GM19240 (cell line): ENCODE measurements at regions not wholly inside any gene's neighbourhood (a gene's known extent, or its start where the extent isn't known, plus 50 kb on each side); places are given as distances from the start of the nearest gene placed in this dataset.
"Not testable (repeated sequence)": the region's sequence is repeated elsewhere in the genome, so short reads cannot be mapped to it uniquely, and the experiment has no call there.

ENCODE experiments used
- DNase-seq: peaks from one replicate; pipeline ENCODE4 v3.0.0; 2011; ENCODE audit warnings: low spot score; ENCODE audit not compliant: insufficient read length

DNA sequence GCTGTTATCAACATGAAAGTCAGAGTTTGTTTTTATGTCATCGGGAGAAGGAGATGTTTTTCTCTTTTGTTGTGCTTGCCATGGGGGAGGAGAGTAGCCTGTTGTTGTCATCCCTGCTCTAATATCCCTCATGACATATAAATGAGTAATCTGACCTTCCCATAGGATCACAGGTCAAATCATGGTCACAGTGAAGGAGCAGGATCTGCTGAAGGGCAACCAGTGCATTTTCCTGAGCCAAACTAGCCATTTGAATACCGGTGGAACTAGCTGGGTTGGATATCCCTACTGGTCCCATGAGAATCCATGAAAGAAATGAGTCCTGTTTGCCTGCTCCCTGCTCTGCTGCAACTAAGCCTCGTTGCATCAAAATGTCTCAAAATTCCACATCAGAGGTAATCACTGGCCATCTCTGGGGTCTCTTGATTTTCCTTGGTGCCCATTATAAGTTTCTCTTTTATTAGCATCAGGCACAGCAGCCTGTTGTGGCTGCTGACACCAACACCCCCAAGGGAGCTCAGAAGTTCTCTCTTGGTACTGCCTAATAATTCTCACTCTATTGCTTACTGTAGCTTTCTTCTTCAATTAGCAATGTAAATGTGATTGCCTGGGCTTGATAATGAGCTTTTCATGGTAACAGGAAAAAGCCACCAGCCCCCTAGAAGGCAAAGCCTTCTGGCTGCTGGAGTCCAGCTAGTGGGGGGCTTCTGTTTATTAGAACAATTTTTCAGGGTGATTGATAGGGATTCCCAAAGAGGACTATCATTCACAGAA is 211.4 kb upstream of the ERCC4 start:
- no peak for DNase-seq

DNA sequence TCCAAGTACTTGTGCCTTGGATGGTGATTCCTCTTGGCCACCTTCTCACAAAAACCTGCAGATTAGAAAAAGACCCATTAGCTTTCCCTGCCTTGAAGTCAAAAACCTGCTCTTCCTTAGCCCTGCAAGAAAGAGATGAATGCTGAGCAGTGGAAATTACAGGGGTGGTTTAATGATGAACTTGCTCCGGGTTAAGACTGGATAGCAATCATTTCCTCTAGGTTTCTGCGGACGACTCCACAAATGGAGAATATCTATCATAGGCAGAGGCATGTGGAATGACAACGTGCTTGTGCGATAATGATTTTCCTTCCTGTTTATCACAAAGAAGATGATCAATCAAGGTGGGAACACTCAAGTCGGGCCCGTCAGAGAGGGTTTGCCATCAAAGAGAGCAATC is 201.2 kb upstream of the ERCC4 start:
- DNase-seq, result no peak

DNA sequence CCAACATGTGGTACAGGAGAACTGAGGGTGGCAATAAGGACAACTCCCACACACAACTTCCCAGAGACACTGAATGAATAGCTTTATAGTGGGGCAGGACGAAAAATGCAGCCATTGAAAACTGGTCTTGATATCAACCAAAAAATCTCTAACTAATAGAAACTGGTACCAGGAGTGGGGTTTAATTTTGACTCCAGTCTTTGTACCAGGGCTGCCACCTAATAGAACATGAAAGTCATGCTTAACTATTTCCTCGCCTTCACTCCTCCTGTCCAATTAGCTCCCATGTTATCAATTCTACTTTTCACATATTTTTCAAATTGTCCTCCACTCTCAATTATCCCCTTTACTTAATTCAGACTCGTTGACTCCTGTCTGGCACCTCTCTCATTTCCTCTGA is 192.0 kb upstream of the ERCC4 start:
- DNase-seq, result no peak

DNA sequence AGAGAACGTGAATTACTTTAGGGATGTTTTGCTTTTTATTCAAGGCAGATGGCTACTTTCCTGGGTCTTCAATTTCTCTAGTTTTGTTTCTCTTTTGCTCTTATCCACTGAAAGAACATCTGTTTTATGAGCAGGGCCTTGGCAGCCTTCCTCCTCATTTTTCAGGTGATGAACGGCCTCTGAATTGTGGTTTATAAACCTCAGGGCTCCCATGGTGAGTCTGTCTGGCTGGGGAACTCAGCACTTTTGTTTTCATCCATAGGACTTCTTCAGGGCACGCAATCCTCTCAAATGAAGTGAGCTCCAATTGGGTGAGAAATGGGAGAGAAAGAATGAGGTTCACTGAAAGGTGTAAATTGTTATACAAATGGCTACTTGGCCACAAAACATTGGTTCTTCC is 186.4 kb upstream of the ERCC4 start:
- no peak for DNase-seq

DNA sequence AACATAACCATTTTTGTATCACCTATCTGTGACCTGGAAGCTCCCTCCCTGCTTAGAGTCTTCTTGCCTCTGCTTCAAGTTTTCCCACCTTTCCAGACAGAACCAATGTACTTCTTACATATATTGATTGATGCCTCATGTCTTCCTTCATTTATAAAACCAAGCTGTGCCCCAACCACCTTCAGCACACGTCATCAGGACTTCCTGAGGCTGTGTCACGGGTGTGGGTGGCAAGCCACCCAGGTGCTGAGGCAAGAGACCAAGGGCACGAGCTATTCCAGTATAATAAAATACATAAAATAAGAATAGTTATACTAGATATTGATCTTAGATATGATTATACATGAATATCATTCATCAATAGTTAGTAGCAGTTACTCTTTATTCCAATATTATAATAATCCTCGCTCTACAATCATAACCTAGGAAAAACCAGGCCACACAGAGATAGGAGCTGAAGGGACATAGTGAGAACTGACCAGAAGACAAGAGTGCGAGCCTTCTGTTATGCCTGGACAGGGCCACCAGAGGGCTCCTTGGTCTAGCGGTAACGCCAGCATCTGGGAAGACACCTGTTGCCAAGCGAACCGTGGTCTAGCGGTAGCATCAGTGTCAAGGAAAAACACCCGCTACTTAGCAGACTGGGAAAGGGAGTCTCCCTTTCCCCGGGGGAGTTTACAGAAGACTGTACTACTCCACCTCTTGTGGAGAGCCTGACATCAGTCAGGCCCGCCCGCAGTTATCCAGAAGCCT is 180.2 kb upstream of the ERCC4 start:
- not testable (repeated sequence) for DNase-seq

DNA sequence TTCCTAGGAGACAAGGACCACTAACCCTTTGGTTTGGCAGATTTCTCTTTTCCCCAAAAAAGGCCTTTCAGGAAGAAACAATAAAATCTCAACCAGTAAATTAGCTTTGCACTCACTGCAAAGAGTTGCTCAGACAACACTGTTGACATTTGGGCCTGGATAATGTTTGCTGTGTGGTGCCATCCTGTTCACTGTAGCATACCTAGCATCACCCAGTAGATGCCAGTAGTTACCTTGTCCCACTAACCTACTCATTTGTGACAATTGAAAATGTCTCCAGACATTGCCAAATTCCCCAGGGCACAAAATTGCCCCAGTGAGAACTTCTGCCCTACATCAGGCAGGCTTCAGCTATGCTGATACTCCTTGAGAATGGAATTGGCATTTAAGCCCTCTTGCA is 177.0 kb upstream of the ERCC4 start:
- DNase-seq, result no peak

DNA sequence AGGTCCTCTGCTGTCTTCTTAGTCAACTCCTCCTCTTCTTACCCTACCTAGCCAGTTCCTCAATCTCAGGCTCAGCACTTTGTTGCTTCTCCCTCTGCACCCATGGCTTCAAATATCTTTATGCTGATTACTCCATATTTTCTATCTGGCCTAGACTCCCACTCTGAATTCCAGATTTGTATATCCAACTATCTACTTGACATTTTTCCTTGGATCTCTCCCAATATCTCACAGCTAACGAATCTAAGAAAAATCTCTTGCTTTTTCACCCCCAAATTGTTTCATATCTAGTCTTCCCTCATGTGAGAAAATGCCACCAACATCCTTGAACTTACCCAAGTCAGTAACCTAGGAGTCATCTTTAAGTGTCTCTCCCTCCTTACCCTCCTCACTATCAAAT is 176.4 kb upstream of the ERCC4 start:
- no peak for DNase-seq

DNA sequence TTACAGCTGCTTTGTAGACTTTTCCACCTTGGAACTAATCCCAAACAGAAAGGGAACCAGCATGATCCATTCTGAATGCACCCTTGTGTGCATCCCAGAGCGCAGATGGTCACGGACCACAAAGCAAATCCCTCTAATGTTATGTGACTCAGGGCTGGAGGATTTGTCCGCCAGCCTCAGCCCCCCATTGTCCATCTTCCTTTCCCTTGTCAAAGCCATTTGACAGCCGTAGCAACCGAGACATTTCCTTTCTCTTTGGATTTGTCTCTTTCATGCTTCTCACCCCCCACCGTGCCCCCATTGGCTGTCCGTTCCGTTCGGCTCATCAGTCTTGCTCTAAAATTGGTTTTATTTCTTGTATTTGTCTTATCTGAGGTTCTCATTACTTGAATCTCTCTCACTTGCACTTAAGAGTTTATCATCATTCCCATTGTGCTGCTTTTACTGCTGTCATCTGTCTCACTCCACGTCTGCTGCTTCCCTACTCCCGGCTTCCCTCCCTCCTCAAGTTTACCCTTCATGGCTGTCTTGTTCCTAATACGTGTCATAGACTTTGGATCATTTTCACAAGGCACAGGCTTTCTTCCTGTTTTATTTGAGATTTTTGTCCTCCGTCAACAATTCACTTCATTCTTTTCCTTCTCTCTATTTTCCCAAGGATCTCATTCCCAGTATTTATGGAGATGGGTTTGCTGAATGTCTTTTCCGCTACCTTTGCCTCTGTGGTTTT is 163.4 kb upstream of the ERCC4 start:
- no peak for DNase-seq

DNA sequence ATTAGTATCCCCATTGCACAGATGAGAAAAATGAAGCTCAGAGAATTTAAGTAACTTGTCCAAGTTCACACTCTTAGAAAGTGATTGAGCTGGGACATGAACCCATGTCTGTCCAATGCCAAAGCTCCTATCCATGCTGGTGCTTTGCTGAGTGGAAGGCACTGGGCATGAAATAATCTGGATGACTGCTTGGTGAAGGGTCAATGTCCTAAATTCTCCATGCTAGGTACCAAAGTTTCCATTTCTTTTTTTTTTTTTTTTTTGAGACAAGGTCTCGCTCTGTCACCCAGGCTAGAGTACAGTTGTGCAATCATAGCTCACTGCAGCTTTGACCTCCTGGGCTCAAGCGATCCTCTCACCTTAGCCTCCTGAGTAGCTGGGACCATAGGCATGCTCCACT is 153.6 kb upstream of the ERCC4 start:
- DNase-seq, result no peak

DNA sequence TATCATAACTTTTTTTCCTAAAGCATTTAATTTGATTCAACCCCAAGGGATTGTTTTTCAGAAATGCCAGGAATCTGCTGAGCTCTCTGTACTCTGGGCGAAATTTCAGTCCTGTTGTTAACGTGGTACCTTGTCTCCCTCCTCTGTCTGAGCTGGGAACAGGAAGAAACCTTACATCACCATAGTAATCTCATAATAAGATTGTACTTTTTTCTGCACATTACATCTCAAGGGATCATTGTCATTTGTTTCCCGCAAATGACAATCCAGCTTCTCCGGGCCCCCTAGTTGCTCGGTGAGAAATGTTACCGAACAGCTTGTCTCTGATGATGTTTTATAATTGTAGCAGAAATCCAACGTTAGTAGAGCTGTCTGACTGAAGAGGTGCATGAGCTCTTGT is 152.7 kb upstream of the ERCC4 start:
- DNase-seq, result no peak

DNA sequence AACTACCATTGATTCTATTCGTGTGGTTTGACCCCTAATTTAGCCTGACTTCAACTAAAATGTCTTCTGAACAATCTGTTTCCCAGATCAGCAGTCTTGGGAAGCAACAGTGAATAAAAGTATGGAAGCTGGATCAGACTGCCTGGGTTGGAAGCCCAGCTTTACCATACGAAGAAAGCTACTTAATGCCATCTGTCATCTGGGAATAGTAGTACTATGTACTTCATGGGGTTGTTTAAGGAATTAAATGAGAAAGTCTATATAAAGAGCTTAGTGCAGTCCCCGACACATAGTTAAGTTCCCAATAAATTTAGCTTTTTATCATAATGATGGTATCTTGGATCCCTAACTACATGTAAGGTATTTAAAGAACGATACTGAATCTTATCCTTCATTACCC is 151.5 kb upstream of the ERCC4 start:
- no peak for DNase-seq

DNA sequence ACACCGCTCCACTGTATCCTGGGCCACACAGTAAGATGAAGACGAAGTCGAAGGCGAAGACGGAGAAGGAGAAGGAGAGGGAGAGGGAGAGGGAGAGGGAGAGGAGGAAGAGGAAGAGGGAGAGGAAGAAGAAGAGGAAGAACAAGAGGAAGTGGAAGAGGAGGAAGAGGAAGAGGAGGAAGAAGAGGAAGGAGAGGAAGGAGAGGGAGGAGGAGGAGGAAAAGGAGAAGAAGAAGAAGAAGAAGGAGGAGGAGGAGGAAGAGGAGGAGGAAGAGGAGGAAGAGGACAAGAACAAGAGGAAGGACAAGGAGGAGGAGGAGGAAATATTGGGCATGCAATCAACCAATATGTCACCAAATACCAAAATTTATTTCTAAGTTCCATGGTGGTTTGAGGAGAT is 149.5 kb upstream of the ERCC4 start:
- no peak for DNase-seq

DNA sequence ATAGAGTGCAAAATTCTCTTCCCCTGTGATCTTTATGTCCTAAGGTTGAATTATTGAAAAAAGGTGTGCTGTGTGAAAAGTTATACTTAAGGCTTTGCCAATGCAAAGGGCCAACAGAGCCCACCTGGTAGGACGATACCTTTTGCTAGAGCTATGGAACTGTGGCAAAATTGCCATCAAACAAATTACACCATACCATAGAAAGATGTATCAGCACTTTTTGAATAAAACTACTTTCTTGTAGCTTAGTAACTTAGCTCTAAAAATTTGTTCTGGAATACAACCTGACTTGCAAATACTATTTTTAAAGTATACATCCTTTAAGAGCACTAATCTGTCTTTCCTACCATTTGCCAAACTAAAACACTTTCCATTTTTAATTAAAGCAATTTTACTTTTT is 147.2 kb upstream of the ERCC4 start:
- no peak for DNase-seq

DNA sequence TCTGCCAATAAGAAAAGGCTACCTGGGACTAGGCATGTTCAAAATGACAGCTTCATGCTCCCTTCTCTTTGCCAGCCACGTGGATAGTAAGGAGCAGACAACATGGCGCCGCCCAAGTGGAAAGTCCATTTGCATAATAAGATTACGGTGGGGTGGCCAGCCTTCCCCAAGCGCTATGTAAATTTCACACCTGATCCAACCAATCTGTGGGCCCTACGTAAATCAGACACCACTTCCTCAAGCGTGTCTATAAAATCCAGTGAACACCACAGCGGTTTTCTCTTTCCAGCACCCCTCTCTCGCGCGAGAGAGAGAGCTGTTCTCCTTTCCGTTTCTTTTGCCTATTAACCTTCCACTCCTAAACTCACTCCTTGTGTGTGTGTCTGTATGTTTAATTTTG is 140.3 kb upstream of the ERCC4 start:
- DNase-seq, result no peak

DNA sequence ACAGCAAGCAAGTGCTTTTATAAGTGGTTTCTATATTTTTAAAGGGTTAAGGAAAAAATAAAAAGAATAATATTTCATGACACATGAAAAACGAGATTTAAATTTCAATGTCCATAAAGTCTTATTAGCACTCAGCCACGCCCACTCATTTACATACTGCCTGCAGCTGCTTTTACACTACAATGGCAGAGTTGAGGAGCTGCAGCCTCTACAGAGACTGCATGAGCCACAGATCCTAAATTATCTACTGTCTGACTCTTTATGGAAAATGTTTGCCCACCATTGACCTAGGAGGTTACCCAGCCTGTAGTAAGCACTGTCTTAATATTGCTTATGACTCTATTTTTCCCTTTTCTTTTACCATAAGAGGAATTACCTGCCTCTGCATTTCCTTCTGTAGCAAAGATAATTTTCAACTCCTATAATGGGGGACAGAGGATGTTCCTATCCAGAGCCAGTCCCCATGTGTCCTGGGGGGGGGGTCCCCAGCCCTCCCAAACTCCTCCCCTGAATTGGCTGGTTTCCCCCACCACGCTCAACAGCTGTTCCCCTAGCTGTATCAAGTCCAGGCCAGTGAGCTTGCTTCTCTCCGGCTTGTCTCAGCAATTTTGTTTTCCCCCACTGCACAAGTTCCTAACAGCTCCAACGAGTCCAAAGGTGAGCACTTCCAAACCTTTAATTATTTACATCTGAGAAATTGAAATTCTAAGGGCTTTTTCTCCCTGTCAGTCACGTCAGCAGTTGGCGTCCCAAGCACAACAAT is 139.4 kb upstream of the ERCC4 start:
- DNase-seq, result no peak

DNA sequence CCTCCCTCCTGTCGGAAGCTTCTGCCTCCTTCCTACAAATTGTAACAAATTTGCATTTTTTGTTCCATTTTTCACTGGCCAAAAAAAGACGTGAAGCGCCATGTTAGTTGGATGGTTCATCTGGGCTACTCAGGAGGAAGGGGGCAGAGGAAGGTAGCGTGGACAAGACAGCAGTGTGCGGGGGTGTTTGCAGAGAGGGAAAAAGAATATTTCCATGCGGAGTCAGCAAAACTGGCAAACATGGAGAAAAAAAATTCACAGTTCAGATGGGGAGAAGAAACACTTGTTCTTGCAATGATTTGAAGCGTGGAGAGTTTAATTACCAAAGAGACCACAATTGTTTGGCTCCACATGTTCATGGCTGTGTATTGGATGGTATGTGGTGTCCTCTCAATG is 138.8 kb upstream of the ERCC4 start:
- DNase-seq, result no peak

DNA sequence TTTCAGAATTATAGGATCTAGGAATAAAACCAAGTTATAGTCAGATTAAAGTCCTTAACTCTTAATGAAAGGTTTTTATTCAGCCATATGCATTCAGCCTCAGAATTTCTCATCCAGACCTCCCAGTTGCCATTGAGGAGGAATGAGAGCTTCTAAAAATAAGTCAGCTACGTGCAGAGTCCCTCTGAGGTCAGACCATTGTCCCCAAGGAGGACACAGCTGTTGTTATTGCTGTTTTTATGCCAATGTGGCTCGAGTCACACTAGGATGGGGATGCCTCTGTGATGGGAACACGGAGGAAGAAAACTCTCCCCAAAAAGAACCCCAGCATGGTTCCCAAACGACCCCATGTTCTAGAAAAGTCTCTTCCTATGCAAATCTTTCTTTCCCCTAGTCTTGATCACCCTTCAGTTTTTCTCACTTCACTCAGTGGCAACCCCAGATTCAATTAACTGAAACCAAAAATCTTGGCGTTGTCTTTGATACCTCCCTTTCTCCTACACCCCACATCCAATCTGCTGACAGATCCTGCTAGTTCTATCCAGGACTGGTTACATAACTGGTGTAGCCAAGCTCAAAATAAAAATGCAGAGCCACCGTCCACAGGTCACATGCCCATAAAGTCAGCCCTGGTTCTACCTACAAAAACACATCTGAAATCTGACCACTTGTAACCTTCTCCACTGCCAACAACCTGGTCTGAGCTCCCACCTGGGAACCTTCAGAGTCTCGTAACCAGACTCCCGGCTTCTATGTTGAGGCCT is 138.2 kb upstream of the ERCC4 start:
- DNase-seq, result no peak

DNA sequence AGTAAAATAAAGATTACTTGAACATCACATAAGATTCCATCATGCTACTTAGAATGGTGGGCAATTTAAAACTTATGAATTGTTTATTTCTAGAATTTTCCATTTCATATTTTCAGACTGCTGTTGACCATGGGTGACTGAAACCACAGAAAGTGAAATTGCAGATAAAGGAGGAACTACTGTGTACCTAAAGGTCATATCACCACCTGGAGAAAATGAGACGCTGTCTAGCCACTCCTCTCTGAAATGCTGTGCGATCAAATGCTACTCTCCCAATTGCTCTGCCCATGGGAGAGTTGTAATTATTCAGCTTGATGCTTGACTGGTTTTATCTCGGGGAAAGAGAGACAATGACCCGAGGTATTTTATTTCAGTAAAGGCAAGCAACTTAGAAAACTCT is 128.9 kb upstream of the ERCC4 start:
- DNase-seq, result no peak

DNA sequence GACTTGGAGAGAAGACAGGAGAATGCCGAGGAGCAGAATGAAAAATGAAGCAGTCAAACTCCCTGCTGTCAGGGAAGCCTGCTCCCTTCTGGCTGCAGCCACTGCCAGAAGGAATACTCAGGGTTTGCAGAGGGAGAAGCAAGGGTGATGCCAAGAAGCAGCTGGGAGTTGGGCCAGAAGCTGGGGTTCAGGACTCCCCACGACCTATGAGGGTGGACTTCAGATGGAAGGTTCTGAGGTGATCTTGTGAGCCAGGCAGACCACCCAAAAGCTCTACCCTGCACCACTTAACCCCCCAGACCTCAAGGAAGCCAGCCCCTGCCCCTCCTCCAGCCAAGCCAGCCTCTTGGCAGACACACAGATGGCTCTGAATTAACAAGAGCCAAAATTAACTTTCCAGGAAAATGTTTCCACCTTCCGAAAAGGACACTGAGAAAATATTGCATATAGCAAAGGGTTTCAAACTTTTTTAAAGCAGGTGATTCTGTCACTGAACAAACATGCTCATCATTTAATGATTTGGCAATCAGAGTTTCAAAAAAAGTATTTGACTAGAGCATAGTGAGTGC is 126.0 kb upstream of the ERCC4 start:
- no peak for DNase-seq

DNA sequence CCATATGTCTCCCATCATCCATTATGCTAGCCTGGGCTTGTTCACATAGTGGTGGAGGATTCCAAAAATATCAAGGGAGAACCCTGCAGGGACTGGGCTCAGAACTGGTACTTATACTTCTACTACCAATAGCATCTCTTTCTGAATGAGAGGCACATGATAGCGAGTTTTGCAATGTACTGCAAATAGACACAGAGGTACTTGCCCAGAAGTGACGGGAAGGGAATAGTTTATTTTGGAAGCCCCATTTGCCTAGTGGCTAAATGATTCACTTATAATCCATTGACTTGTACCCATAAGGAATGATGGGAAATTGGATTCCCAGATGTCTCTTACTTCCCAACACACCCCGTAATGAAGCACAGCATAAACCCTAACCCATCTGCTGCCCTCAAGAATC is 124.8 kb upstream of the ERCC4 start:
- DNase-seq, result no peak

DNA sequence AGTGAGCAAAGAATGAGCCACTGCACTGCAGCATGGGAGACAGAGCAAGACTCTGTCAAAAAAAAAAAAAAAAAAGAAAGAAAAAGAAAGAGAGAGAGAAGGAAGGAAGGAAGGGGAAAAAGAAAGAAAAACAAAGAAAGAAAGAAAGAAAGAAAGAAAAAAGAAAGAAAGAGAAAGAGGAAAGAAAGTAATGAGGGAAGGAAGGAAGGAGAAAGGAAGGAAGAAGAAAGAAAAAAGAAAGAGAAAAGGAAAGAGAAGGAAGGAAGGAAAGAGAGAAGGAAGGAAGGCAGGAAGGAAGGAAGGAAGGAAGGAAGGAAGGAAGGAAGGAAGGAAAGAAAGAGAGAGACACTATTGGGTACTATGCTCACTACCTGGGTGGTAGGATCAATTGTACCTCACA is 122.2 kb upstream of the ERCC4 start:
- DNase-seq, result no peak
